Heart right ventricle (tissue), 16 donors: ENCODE measurements at regions not wholly inside any gene's neighbourhood (a gene's known extent, or its start where the extent isn't known, plus 50 kb on each side); places are given as distances from the start of the nearest gene placed in this dataset.

Source experiments
- ATAC-seq, 8 donors: fragments of 200-7000 bp; cut with Tn5 transposase; one replicate each; pipeline ENCODE4 v1.9.1; 2020; ENCODE audit warnings: mild to moderate bottlenecking in 8 of 8, moderate library complexity in 8 of 8, moderate number of reproducible peaks in 1 of 8
- DNase-seq, 2 donors: peaks; one replicate each; pipeline ENCODE4 v3.0.0-alpha.2; 2020
- H3K27ac ChIP-seq, 10 donors: fragments of 200-600 bp; sonication (generic) in 2 of 10; one replicate each; pipeline versions ENCODE4 v1.5.0 to v1.8.0; 2020 to 2022; ENCODE audit warnings: mild to moderate bottlenecking in 3 of 10
- H3K27me3 ChIP-seq, 7 donors: fragments of 200-600 bp; one replicate each; pipeline ENCODE4 v1.8.0; 2021 to 2022; ENCODE audit warnings: mild to moderate bottlenecking in 2 of 7
- H3K36me3 ChIP-seq, 9 donors: fragments of 200-600 bp; sonication (generic) in 1 of 9; one replicate each; pipeline versions ENCODE4 v1.5.0 to v1.8.0; 2020 to 2022; ENCODE audit warnings: mild to moderate bottlenecking in 2 of 9
- H3K4me1 ChIP-seq, 9 donors: fragments of 200-600 bp; sonication (generic) in 1 of 9; one replicate each; pipeline versions ENCODE4 v1.5.0 to v1.8.0; 2020 to 2022; ENCODE audit warnings: mild to moderate bottlenecking in 4 of 9
- H3K4me3 ChIP-seq, 10 donors: fragments of 200-600 bp; sonication (generic) in 2 of 10; one replicate each; pipeline versions ENCODE4 v1.5.0 to v1.8.0; 2020 to 2022; ENCODE audit warnings: mild to moderate bottlenecking in 7 of 10, moderate library complexity in 2 of 10
- H3K9me3 ChIP-seq, 11 donors: fragments of 200-600 bp in 10 of 11; sonication (generic) in 2 of 11; one replicate each; pipeline versions ENCODE4 v1.5.0 to v1.8.0; 2013 to 2022; ENCODE audit warnings: mild to moderate bottlenecking in 2 of 11, control low read depth in 1 of 11, moderate library complexity in 1 of 11
- CTCF ChIP-seq, 9 donors: fragments of 200-600 bp; sonication (generic) in 2 of 9; IDR thresholded peaks; one replicate each; pipeline versions ENCODE4 v1.5.0 to v1.8.0; 2021 to 2022; ENCODE audit warnings: antibody characterized with exemption in 9 of 9, mild to moderate bottlenecking in 5 of 9, moderate library complexity in 1 of 9
- WGBS, 2 donors: extraction: QIAGEN DNeasy Blood & Tissue Kit; methylation state at CpG; one replicate each; pipeline ENCODE4 v1.1.7; 2013; ENCODE audit warnings: inconsistent platforms in 1 of 2; 5-methylcytosine and 5-hydroxymethylcytosine counted together
- intact Hi-C, 10 donors: fragments of 100-400 bp; cut with DNase I; formaldehyde crosslinking; loops; one replicate each; pipeline versions ENCODE4 v1.11.1 to v1.14.2; 2022
- donor health status: Arrhythmogenic right ventricular cardiomyopathy.
- donor health status: ischemic (EF 13 %, LVEDD 7.1; RV severe dilation, severe dysfunction).
- donor health status: healthy with polysubstance abuse.
- donor health status: DM: no; HTN: yes; CAD: no.
- donor health status: DM: no; HTN: no; CAD: no.
- donor health status: ischemic (EF 25% LVEDD 6.9; RV normal size, moderate dysfunction).
- donor health status: ischemic (EF 25% LVEDD 5.7; RV mildly dilated, moderate dysfunction).
- donor health status: healthy.
- donor health status: DM: yes; HTN: yes; CAD: no.
- donor health status: Ischemic cardiomyopathy.
- donor health status: ischemic (EF 35%, LVEDD 5.7; RV mildly dilated, moderate dysfunction).
- donor health status: nonischemic (EF 11% LVEDD 7.7; RV severe dilation, severe dysfunction).
- donor health status: DM: yes; HTN: yes; CAD: no.
- donor health status: PGD.
- donor health status: ischemic (EF 29% LVEDD 5.4; RV normal size, mild dysfunction).
- donor health status: nonischemic (EF 23%, LVEDD 6.1; RV moderate dilation, normal function).

GRCh38 chr15:58260725-58261267, 122.6 kb downstream of the AQP9 start:
- H3K27me3 ChIP-seq, result no peaks in the 10 kb centered on the region
- no peak for TF ChIP-seq CTCF (IDR thresholded peaks at IDR 0.05)
- intact Hi-C loops, result loop anchor here in 2 of 10 donors (10.0 kb wide), 4 partner anchors 284 to 494 kb away; no protein-coding TSS in a partner anchor
- peak; percentile 48 to 93 (median 82) for ATAC-seq
- H3K4me3 ChIP-seq, result no peak overlapping the region
- peaks cover 0 to under 1% (median 0%) of the 10 kb centered on the region in 11 donors for H3K9me3 ChIP-seq
- peaks cover 0 to 21% (median 12%) of the 10 kb centered on the region in 9 donors for H3K4me1 ChIP-seq
- no peaks in the 10 kb centered on the region for H3K36me3 ChIP-seq
- H3K27ac ChIP-seq, result peak overlapping the region; percentile 43 to 77 (median 70)
- WGBS, 2 donors, result 46 to 67% methylated on average over 2 of the region's 2 CpGs
- peak; percentile 34 to 61 for DNase-seq

- WGBS, 2 donors, result 84 to 86% methylated on average over 5 of the region's 5 CpGs
- Histone ChIP-seq H3K4me3 (no peak overlapping the region), H3K4me1 (peaks cover 0 to 21% (median 12%) of the 10 kb centered on the region in 9 donors), H3K36me3 (no peaks in the 10 kb centered on the region), H3K27me3 (no peaks in the 10 kb centered on the region), H3K9me3 (no peaks in the 10 kb centered on the region), H3K27ac (peak overlapping the region; percentile 43 to 77 (median 70))
- ATAC-seq, result peak in 2 of 8 donors; percentile 3 to 24
- no peak for DNase-seq
- TF ChIP-seq CTCF (IDR thresholded peaks at IDR 0.05), result no peak
- intact Hi-C loops, result loop anchor here in 2 of 10 donors (10.0 kb wide), 4 partner anchors 283 to 493 kb away; no protein-coding TSS in a partner anchor
Observed at GRCh38 chr15:58261368-58261767, 123.2 kb downstream of the AQP9 start.

- TF ChIP-seq CTCF (IDR thresholded peaks at IDR 0.05), result no peak
- H3K27me3 ChIP-seq, result no peaks in the 10 kb centered on the region
- WGBS, 2 donors, result 80 to 83% methylated on average over 4 of the region's 4 CpGs
- H3K4me3 ChIP-seq, result no peak overlapping the region
- no peak overlapping the region for H3K27ac ChIP-seq
- peaks cover 0 to 21% (median 12%) of the 10 kb centered on the region in 9 donors for H3K4me1 ChIP-seq
- no peaks in the 10 kb centered on the region for H3K36me3 ChIP-seq
- no peak for DNase-seq
- intact Hi-C loops, result loop anchor here in 2 of 10 donors (10.0 kb wide), 4 partner anchors 280 to 490 kb away; no protein-coding TSS in a partner anchor
- H3K9me3 ChIP-seq, result peaks cover 0 to 9% (median 0%) of the 10 kb centered on the region in 11 donors
- ATAC-seq, result no peak
Observed at GRCh38 chr15:58264053-58264971, 126.1 kb downstream of the AQP9 start.

- peaks cover 0 to 14% (median 0%) of the 10 kb centered on the region in 9 donors for H3K4me1 ChIP-seq
- TF ChIP-seq CTCF (IDR thresholded peaks at IDR 0.05), result no peak
- no peak for ATAC-seq
- no peaks in the 10 kb centered on the region for H3K27me3 ChIP-seq
- intact Hi-C loops, result loop anchor here in 3 of 10 donors (5.0 to 10.0 kb wide), 5 partner anchors 278 to 490 kb away; no protein-coding TSS in a partner anchor
- no peak for DNase-seq
- H3K27ac ChIP-seq, result no peak overlapping the region
- peaks cover 0 to 21% (median 10%) of the 10 kb centered on the region in 11 donors for H3K9me3 ChIP-seq
- H3K4me3 ChIP-seq, result no peak overlapping the region
- H3K36me3 ChIP-seq, result no peaks in the 10 kb centered on the region
- WGBS, 2 donors, result 47 to 68% methylated on average over 1 of the region's 1 CpG
Observed at GRCh38 chr15:58267051-58267450, 128.9 kb downstream of the AQP9 start.
